ENCODE measurements at regions not wholly inside any gene's neighbourhood (a gene's known extent, or its start where the extent isn't known, plus 50 kb on each side); places are given as distances from the start of the nearest gene placed in this dataset.
"Not testable (repeated sequence)": the region's sequence is repeated elsewhere in the genome, so short reads cannot be mapped to it uniquely, and the experiment has no call there.

- Histone ChIP-seq H3K27me3 (ENCODE audit: insufficient read depth) (no peaks in the 10 kb centered on the region; the same call in 1 of the 2 replicates), H3K27ac (ENCODE audit: low read depth in 2 of 2, low read length in 1 of 2) (no peak overlapping the region), H3K9ac (no peak overlapping the region), H3K9me3 (no peaks in the 10 kb centered on the region), H3F3A (replicated peaks; ENCODE audit: insufficient read depth) (no peaks in the 10 kb centered on the region), H4K20me1 (ENCODE audit: insufficient read depth) (no peaks in the 10 kb centered on the region), H3K79me2 (ENCODE audit: insufficient read depth) (no peaks in the 10 kb centered on the region), H3K4me1 (ENCODE audit: control insufficient read depth in 1 of 2, insufficient read depth in 2 of 2, low read depth in 1 of 2, low read length in 1 of 2) (no peaks in the 10 kb centered on the region), H3K36me3 (replicated peaks in 1 of 2; ENCODE audit: control insufficient read depth in 1 of 2, insufficient read depth in 2 of 2, low read length in 1 of 2) (no peaks in the 10 kb centered on the region), H3K4me2 (no peak overlapping the region), H2AFZ (ENCODE audit: low read depth) (no peak overlapping the region), H3K4me3 (ENCODE audit: low read depth in 2 of 2, low read length in 1 of 2) (no peak overlapping the region), H3K9me2 (no peaks in the 10 kb centered on the region)
- POLR2A ChIA-PET: no interaction called here
- no peak for TF ChIP-seq CHD2 (IDR thresholded peaks at IDR 0.05; ENCODE audit: low read length, partially characterized antibody)
- no peak for TF ChIP-seq YY1 (IDR thresholded peaks at IDR 0.05; ENCODE audit: low read depth)
- TF ChIP-seq, protein P1, sequence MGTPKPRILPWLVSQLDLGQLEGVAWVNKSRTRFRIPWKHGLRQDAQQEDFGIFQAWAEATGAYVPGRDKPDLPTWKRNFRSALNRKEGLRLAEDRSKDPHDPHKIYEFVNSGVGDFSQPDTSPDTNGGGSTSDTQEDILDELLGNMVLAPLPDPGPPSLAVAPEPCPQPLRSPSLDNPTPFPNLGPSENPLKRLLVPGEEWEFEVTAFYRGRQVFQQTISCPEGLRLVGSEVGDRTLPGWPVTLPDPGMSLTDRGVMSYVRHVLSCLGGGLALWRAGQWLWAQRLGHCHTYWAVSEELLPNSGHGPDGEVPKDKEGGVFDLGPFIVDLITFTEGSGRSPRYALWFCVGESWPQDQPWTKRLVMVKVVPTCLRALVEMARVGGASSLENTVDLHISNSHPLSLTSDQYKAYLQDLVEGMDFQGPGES (IDR thresholded peaks at IDR 0.05; ENCODE audit: low read depth, low read length): no peak
- no peak for TF ChIP-seq RAD21 (IDR thresholded peaks at IDR 0.05; ENCODE audit: low read length)
- no peak for TF ChIP-seq NFIC (IDR thresholded peaks at IDR 0.05; ENCODE audit: borderline replicate concordance)
- TF ChIP-seq TEAD4 (IDR thresholded peaks at IDR 0.05; ENCODE audit: borderline replicate concordance, insufficient read depth): no peak
- no peak for TF ChIP-seq RXRA (IDR thresholded peaks at IDR 0.05; ENCODE audit: borderline replicate concordance, low read depth)
- TF ChIP-seq FOSL2 (IDR thresholded peaks at IDR 0.05; ENCODE audit: borderline replicate concordance, low read depth): no peak
- no peak for TF ChIP-seq GATA2 (CRISPR knock-in tag; IDR thresholded peaks at IDR 0.05)
- TF ChIP-seq, protein P2, sequence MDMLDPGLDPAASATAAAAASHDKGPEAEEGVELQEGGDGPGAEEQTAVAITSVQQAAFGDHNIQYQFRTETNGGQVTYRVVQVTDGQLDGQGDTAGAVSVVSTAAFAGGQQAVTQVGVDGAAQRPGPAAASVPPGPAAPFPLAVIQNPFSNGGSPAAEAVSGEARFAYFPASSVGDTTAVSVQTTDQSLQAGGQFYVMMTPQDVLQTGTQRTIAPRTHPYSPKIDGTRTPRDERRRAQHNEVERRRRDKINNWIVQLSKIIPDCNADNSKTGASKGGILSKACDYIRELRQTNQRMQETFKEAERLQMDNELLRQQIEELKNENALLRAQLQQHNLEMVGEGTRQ (IDR thresholded peaks at IDR 0.05; ENCODE audit: borderline replicate concordance, low read depth, low read length): no peak
- no peak for TF ChIP-seq JUND (IDR thresholded peaks at IDR 0.05)
- no peak for TF ChIP-seq EP300 (IDR thresholded peaks at IDR 0.05; ENCODE audit: borderline replicate concordance in 1 of 2, low read depth in 1 of 2, low read length in 1 of 2)
- no peak for TF ChIP-seq ELF1 (IDR thresholded peaks at IDR 0.05)
- TF ChIP-seq, protein P3, sequence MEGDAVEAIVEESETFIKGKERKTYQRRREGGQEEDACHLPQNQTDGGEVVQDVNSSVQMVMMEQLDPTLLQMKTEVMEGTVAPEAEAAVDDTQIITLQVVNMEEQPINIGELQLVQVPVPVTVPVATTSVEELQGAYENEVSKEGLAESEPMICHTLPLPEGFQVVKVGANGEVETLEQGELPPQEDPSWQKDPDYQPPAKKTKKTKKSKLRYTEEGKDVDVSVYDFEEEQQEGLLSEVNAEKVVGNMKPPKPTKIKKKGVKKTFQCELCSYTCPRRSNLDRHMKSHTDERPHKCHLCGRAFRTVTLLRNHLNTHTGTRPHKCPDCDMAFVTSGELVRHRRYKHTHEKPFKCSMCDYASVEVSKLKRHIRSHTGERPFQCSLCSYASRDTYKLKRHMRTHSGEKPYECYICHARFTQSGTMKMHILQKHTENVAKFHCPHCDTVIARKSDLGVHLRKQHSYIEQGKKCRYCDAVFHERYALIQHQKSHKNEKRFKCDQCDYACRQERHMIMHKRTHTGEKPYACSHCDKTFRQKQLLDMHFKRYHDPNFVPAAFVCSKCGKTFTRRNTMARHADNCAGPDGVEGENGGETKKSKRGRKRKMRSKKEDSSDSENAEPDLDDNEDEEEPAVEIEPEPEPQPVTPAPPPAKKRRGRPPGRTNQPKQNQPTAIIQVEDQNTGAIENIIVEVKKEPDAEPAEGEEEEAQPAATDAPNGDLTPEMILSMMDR (IDR thresholded peaks at IDR 0.05): no peak
- DNase-seq: no peak
- WGBS (ENCODE audit: low lambda C conversion rate): 26% methylated on average over 9 of the region's 9 CpGs
- CTCF ChIA-PET: no interaction called here
Measured at GRCh38 chr2:236919209-236919608, 166.5 kb upstream of the COPS8 start.

- 47% methylated on average over 7 of the region's 11 CpGs for WGBS (ENCODE audit: low lambda C conversion rate)
- H3K79me2 ChIP-seq (ENCODE audit: insufficient read depth); DNase-seq; CTCF ChIA-PET; POLR2A ChIA-PET; H3F3A ChIP-seq (replicated peaks; ENCODE audit: insufficient read depth); H3K4me1 ChIP-seq (ENCODE audit: control insufficient read depth in 1 of 2, insufficient read depth in 2 of 2, low read depth in 1 of 2, low read length in 1 of 2); H3K27ac ChIP-seq (ENCODE audit: low read depth in 2 of 2, low read length in 1 of 2); H3K4me2 ChIP-seq; H2AFZ ChIP-seq (ENCODE audit: low read depth); H3K9me2 ChIP-seq; H3K27me3 ChIP-seq (ENCODE audit: insufficient read depth); H3K36me3 ChIP-seq (replicated peaks in 1 of 2; ENCODE audit: control insufficient read depth in 1 of 2, insufficient read depth in 2 of 2, low read length in 1 of 2); H4K20me1 ChIP-seq (ENCODE audit: insufficient read depth); H3K4me3 ChIP-seq (ENCODE audit: low read depth in 2 of 2, low read length in 1 of 2); H3K9me3 ChIP-seq; H3K9ac ChIP-seq: not testable (repeated sequence)
Measured at GRCh38 chr2:236919801-236920379, 165.8 kb upstream of the COPS8 start.
